A549 (cell line): ENCODE measurements at regions not wholly inside any gene's neighbourhood (a gene's known extent, or its start where the extent isn't known, plus 50 kb on each side); places are given as distances from the start of the nearest gene placed in this dataset.

ENCODE experiments used
- ATAC-seq, 2 experiments: fragments of 200-7000 bp in 1 of 2; fragments of >200 bp in 1 of 2; cut with Nextera tagmentation in 1 of 2; cut with Tn5 transposase in 1 of 2; 3 replicates each; pipeline versions ENCODE4 v1.8.0 to v1.9.1; 2018 to 2020; ENCODE audit warnings: mild to moderate bottlenecking in 1 of 2, moderate library complexity in 1 of 2
- CTCF ChIA-PET: fragments of 300-600 bp; sonication (Branson Sonifier 250); formaldehyde crosslinking; extraction: SDS; loops from one replicate; lab custom pipeline; 2021; ENCODE audit warnings: antibody characterized with exemption, inconsistent platforms; lab: Yijun Ruan, JAX
- POLR2A ChIA-PET: fragments of 350-600 bp; formaldehyde crosslinking; extraction: SDS; loops from one replicate; lab custom pipeline; 2021; ENCODE audit warnings: antibody characterized with exemption, inconsistent platforms; lab: Yijun Ruan, JAX
- DNase-seq, 2 experiments: peaks; one replicate each; pipeline versions ENCODE4 v3.0.0 to v3.0.0-alpha.2; 2011 to 2016; ENCODE audit warnings: low read depth in 1 of 2, low spot score in 1 of 2
- FAIRE-seq: peaks from 2 replicates; lab custom pipeline; 2011; peaks lifted over from hg19 to GRCh38; lab: Jason Lieb, UNC
- H3K27ac ChIP-seq, 2 experiments: fragments of >200 bp; sonication (Bioruptor Twin); formaldehyde crosslinking; 3 replicates each; pipeline ENCODE4 v1.5.1; 2016 to 2017
- H3K4me1 ChIP-seq: fragments of >200 bp; sonication (Bioruptor Twin); formaldehyde crosslinking; 3 replicates; pipeline ENCODE4 v1.6.1; 2016
- H3K4me2 ChIP-seq: fragments of >200 bp; sonication (Bioruptor Twin); formaldehyde crosslinking; 3 replicates; pipeline ENCODE4 v1.6.1; 2016
- H3K4me3 ChIP-seq: fragments of >200 bp; sonication (Bioruptor Twin); formaldehyde crosslinking; 3 replicates; pipeline ENCODE4 v1.5.1; 2016
- H3K9me3 ChIP-seq: fragments of >200 bp; sonication (Bioruptor Twin); formaldehyde crosslinking; 3 replicates; pipeline ENCODE4 v1.6.1; 2016
- BHLHE40 ChIP-seq: IDR thresholded peaks from 2 replicates; pipeline ENCODE4 v1.6.1; 2012; ENCODE audit warnings: low read depth, low read length, inconsistent platforms
- CBX2 ChIP-seq: fragments of 200-600 bp; sonication (generic); IDR thresholded peaks from 2 replicates; pipeline ENCODE4 v1.6.1; 2016; ENCODE audit warnings: low read depth, mild to moderate bottlenecking, borderline replicate concordance
- CEBPB ChIP-seq, 2 experiments: fragments of >200 bp in 1 of 2; sonication (Bioruptor Twin) in 1 of 2; formaldehyde crosslinking in 1 of 2; IDR thresholded peaks; 2 replicates each; pipeline ENCODE4 v1.6.1; 2012 to 2016
- EHF ChIP-seq: fragments of 250-450 bp; sonication (Bioruptor Pico); IDR thresholded peaks from 2 replicates; pipeline ENCODE4 v1.5.0; 2020; ENCODE audit warnings: mild to moderate bottlenecking
- EHMT2 ChIP-seq: fragments of 200-600 bp; sonication (generic); IDR thresholded peaks from 2 replicates; pipeline ENCODE4 v1.6.1; 2016; ENCODE audit warnings: antibody characterized with exemption, low read depth, mild to moderate bottlenecking, moderate library complexity
- EP300 ChIP-seq, 2 experiments: fragments of >200 bp; sonication (Bioruptor Twin); formaldehyde crosslinking; IDR thresholded peaks; 2 replicates in 1 of 2; 3 replicates in 1 of 2; pipeline ENCODE4 v1.6.1; 2016 to 2017
- FOSB ChIP-seq: fragments of 250-450 bp; sonication (Bioruptor Pico); IDR thresholded peaks from 2 replicates; pipeline ENCODE4 v1.5.0; 2020; ENCODE audit warnings: mild to moderate bottlenecking, moderate library complexity
- HOXB13 ChIP-seq: fragments of 250-450 bp; sonication (Bioruptor Pico); IDR thresholded peaks from 2 replicates; pipeline ENCODE4 v1.5.0; 2020; ENCODE audit warnings: low read depth, mild to moderate bottlenecking, moderate library complexity
- HOXB5 ChIP-seq: fragments of 250-450 bp; sonication (Bioruptor Pico); IDR thresholded peaks from 2 replicates; pipeline ENCODE4 v1.5.0; 2020; ENCODE audit warnings: mild to moderate bottlenecking, moderate library complexity
- JUN ChIP-seq, 2 experiments: fragments of >200 bp; sonication (Bioruptor Twin); formaldehyde crosslinking; IDR thresholded peaks; 2 replicates in 1 of 2; 3 replicates in 1 of 2; pipeline ENCODE4 v1.6.1; 2016 to 2017
- KDM1A ChIP-seq: fragments of 200-600 bp; sonication (generic); IDR thresholded peaks from 2 replicates; pipeline ENCODE4 v1.6.1; 2016; ENCODE audit warnings: low read depth, mild to moderate bottlenecking
- KDM5A ChIP-seq: fragments of 200-600 bp; sonication (generic); IDR thresholded peaks from 2 replicates; pipeline ENCODE4 v1.6.1; 2016; ENCODE audit warnings: antibody characterized with exemption, mild to moderate bottlenecking
- MAFK ChIP-seq: fragments of 450-650 bp; IDR thresholded peaks from 2 replicates; pipeline ENCODE4 v1.6.1; 2014; ENCODE audit not compliant: partially characterized antibody
- NR3C1 ChIP-seq: fragments of >200 bp; sonication (Bioruptor Twin); formaldehyde crosslinking; IDR thresholded peaks from 3 replicates; pipeline ENCODE4 v1.6.1; 2017
- PHF8 ChIP-seq: fragments of 200-600 bp; sonication (generic); IDR thresholded peaks from 2 replicates; pipeline ENCODE4 v1.6.1; 2016; ENCODE audit warnings: low read depth, mild to moderate bottlenecking, antibody characterized with exemption, moderate library complexity, borderline replicate concordance
- POLR2A ChIP-seq: IDR thresholded peaks from 2 replicates; pipeline ENCODE4 v1.6.1; 2012; ENCODE audit warnings: mild to moderate bottlenecking, low read length
- RAD21 ChIP-seq, 2 experiments: fragments of >200 bp in 1 of 2; sonication (Bioruptor Twin) in 1 of 2; formaldehyde crosslinking in 1 of 2; IDR thresholded peaks in 1 of 2; conservative IDR thresholded peaks in 1 of 2; 2 replicates in 1 of 2; 3 replicates in 1 of 2; pipeline ENCODE4 v1.6.1; 2012 to 2018; ENCODE audit warnings: inconsistent platforms in 1 of 2
- RFX5 ChIP-seq: fragments of 450-650 bp; IDR thresholded peaks from 2 replicates; pipeline ENCODE4 v1.7.1; 2014; ENCODE audit warnings: antibody characterized with exemption, mild to moderate bottlenecking, moderate library complexity
- SMC3 ChIP-seq: fragments of >200 bp; sonication (Bioruptor Twin); formaldehyde crosslinking; IDR thresholded peaks from 3 replicates; pipeline ENCODE4 v1.6.1; 2018; ENCODE audit warnings: inconsistent platforms
- ZC3H11A ChIP-seq: fragments of 450-650 bp; IDR thresholded peaks from 2 replicates; pipeline ENCODE4 v1.6.1; 2014; ENCODE audit warnings: antibody characterized with exemption, mild to moderate bottlenecking
- ZSCAN20 ChIP-seq: fragments of 250-450 bp; sonication (Bioruptor Pico); IDR thresholded peaks from 2 replicates; pipeline ENCODE4 v1.8.0; 2022; ENCODE audit warnings: mild to moderate bottlenecking, moderate library complexity
- WGBS: methylation state at CpG from one replicate; pipeline ENCODE4 v1.1.6; 2017; ENCODE audit errors: missing lambda C conversion rate; 5-methylcytosine and 5-hydroxymethylcytosine counted together
- TF ChIP-seq, protein P1 (sequence below): fragments of >200 bp; sonication (Bioruptor Twin); formaldehyde crosslinking; IDR thresholded peaks from 3 replicates; pipeline ENCODE4 v1.5.1; 2016
- TF ChIP-seq, protein P2 (sequence below): fragments of >200 bp; sonication (Bioruptor Twin); formaldehyde crosslinking; IDR thresholded peaks from 2 replicates; pipeline ENCODE4 v1.6.1; 2016
- TF ChIP-seq, protein P3 (sequence below): IDR thresholded peaks from 2 replicates; pipeline ENCODE4 v1.6.1; 2012
- TF ChIP-seq, protein P4 (sequence below): IDR thresholded peaks from 2 replicates; pipeline ENCODE4 v1.6.1; 2012; ENCODE audit warnings: low read depth, borderline replicate concordance

- ATAC-seq: peak; percentile 76 to 95
- peak; percentile 59 to 63 for DNase-seq
- Histone ChIP-seq H3K4me2 (no peak overlapping the region), H3K4me3 (no peak overlapping the region), H3K27ac (no peak overlapping the region), H3K4me1 (no peaks in the 10 kb centered on the region), H3K9me3 (no peaks in the 10 kb centered on the region)
- ChIA-PET CTCF (interaction anchor here (0.6 to 5.9 kb wide), 39 partner anchors 8 to 958 kb away, joined by 3 to 49 read pairs (median 4); no protein-coding TSS in a partner anchor), POLR2A (interaction anchor here (0.8 kb wide), 1 partner anchor 161 kb away, joined by 6 read pairs; no protein-coding TSS in a partner anchor)
- TF ChIP-seq SMC3: peak; percentile 79
- TF ChIP-seq, protein P1, sequence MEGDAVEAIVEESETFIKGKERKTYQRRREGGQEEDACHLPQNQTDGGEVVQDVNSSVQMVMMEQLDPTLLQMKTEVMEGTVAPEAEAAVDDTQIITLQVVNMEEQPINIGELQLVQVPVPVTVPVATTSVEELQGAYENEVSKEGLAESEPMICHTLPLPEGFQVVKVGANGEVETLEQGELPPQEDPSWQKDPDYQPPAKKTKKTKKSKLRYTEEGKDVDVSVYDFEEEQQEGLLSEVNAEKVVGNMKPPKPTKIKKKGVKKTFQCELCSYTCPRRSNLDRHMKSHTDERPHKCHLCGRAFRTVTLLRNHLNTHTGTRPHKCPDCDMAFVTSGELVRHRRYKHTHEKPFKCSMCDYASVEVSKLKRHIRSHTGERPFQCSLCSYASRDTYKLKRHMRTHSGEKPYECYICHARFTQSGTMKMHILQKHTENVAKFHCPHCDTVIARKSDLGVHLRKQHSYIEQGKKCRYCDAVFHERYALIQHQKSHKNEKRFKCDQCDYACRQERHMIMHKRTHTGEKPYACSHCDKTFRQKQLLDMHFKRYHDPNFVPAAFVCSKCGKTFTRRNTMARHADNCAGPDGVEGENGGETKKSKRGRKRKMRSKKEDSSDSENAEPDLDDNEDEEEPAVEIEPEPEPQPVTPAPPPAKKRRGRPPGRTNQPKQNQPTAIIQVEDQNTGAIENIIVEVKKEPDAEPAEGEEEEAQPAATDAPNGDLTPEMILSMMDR: peak; percentile 67
- peak; percentile 82 to 92 for TF ChIP-seq RAD21 (conservative IDR thresholded peaks at IDR 0.05 in 1 of 2, IDR thresholded peaks at IDR 0.05 in 1 of 2)
- no peak for TF ChIP-seq RFX5
- no peak for TF ChIP-seq HOXB13
- WGBS: 30% methylated on average over 8 of the region's 8 CpGs
- no peak for FAIRE-seq
These were observed 316.2 kb upstream of the CLINT1 start for GRCh38 chr5:158174918-158175851.

DNA sequence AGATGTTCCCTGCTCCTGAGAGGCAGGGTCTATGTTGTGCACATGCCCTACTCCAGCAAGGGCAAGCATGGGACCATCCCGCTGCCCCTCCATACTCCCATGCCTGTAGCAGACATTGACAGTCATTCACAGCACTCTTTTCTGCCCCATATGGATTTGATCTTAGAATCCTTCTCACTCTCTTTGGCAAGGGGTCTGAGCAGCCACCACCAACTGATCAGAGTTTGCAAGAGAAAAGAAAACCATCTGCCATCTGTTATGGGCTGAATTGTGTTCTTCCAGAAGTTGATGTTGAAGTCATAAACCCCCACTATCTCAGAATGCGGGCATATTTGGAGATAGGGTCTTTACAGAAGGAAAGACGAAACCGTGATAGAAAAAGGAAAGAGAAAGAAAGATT, 315.1 kb upstream of the CLINT1 start:
- ChIA-PET CTCF (interaction anchor here (0.7 to 5.9 kb wide), 11 partner anchors 11 to 959 kb away, joined by 3 to 49 read pairs (median 8); no protein-coding TSS in a partner anchor), POLR2A (no interaction called here)
- H3K4me1 ChIP-seq: no peaks in the 10 kb centered on the region
- no peak overlapping the region for H3K4me3 ChIP-seq
- no peak for FAIRE-seq
- no peak overlapping the region for H3K4me2 ChIP-seq
- no peak overlapping the region for H3K27ac ChIP-seq
- ATAC-seq: no peak
- no peak for TF ChIP-seq BHLHE40
- TF ChIP-seq EHMT2: no peak
- no peak for TF ChIP-seq EP300 (IDR thresholded peaks at IDR 0.05)
- TF ChIP-seq PHF8: no peak
- no peak for TF ChIP-seq POLR2A
- TF ChIP-seq NR3C1: no peak
- TF ChIP-seq, all 56 proteins: peak for 0
- WGBS: 35% methylated on average over 4 of the region's 4 CpGs
- no peak for DNase-seq
- no peaks in the 10 kb centered on the region for H3K9me3 ChIP-seq

DNA sequence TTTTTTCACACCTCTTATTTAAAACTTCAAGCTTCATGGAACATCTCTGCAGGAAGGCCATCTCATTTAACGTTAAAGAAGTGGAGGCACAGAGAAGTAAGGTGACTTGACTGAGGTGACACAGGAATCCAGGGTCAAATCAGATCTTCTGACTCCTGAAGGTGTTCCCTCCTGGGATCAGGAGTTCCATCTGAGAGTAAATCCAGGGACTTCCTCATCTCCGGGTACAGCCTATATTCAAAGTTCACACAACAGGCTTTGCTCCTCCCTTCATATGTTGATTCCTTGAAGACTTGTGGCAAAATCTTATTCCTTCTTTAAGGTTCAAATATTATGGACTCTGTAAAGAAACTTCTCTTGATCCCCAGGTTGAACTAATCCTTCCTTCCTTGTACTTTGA, 313.1 kb upstream of the CLINT1 start:
- FAIRE-seq (no peak), ATAC-seq (no peak), DNase-seq (no peak)
- Histone ChIP-seq H3K9me3 (no peaks in the 10 kb centered on the region), H3K4me3 (no peak overlapping the region), H3K4me1 (no peaks in the 10 kb centered on the region), H3K27ac (no peak overlapping the region), H3K4me2 (no peak overlapping the region)
- WGBS: 26% methylated on average over 2 of the region's 2 CpGs
- POLR2A ChIA-PET: no interaction called here
- CTCF ChIA-PET: interaction anchor here (0.6 to 3.2 kb wide), 9 partner anchors 10 to 977 kb away, joined by 3 to 36 read pairs (median 6); no protein-coding TSS in a partner anchor
- no peak for TF ChIP-seq BHLHE40
- TF ChIP-seq JUN (IDR thresholded peaks at IDR 0.05): no peak

GRCh38 chr5:158170534-158170933, 311.6 kb upstream of the CLINT1 start:
- CTCF ChIA-PET: interaction anchor here (1.1 to 3.2 kb wide), 3 partner anchors 525 to 941 kb away, joined by 3 to 36 read pairs (median 15); no protein-coding TSS in a partner anchor
- ATAC-seq (no peak), FAIRE-seq (no peak), DNase-seq (no peak)
- Histone ChIP-seq H3K27ac (no peak overlapping the region), H3K9me3 (no peaks in the 10 kb centered on the region), H3K4me3 (no peak overlapping the region), H3K4me1 (no peaks in the 10 kb centered on the region), H3K4me2 (no peak overlapping the region)
- TF ChIP-seq FOSB (CRISPR knock-in tag) (no peak), EHF (no peak), ZC3H11A (no peak), KDM1A (no peak), ZSCAN20 (CRISPR knock-in tag) (no peak), CBX2 (no peak), HOXB5 (CRISPR knock-in tag) (no peak), RFX5 (no peak), CEBPB (IDR thresholded peaks at IDR 0.05) (no peak), MAFK (no peak), KDM5A (no peak)
- TF ChIP-seq, protein P2, sequence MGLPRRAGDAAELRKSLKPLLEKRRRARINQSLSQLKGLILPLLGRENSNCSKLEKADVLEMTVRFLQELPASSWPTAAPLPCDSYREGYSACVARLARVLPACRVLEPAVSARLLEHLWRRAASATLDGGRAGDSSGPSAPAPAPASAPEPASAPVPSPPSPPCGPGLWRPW: no peak
- TF ChIP-seq, protein P3, sequence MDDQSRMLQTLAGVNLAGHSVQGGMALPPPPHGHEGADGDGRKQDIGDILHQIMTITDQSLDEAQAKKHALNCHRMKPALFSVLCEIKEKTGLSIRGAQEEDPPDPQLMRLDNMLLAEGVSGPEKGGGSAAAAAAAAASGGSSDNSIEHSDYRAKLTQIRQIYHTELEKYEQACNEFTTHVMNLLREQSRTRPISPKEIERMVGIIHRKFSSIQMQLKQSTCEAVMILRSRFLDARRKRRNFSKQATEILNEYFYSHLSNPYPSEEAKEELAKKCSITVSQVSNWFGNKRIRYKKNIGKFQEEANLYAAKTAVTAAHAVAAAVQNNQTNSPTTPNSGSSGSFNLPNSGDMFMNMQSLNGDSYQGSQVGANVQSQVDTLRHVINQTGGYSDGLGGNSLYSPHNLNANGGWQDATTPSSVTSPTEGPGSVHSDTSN: no peak
- TF ChIP-seq, protein P4, sequence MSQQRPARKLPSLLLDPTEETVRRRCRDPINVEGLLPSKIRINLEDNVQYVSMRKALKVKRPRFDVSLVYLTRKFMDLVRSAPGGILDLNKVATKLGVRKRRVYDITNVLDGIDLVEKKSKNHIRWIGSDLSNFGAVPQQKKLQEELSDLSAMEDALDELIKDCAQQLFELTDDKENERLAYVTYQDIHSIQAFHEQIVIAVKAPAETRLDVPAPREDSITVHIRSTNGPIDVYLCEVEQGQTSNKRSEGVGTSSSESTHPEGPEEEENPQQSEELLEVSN: no peak
- 55% methylated on average over 2 of the region's 2 CpGs for WGBS
- POLR2A ChIA-PET: no interaction called here
